ENCODE measurements at regions not wholly inside any gene's neighbourhood (a gene's known extent, or its start where the extent isn't known, plus 50 kb on each side); places are given as distances from the start of the nearest gene placed in this dataset.

- H3F3A ChIP-seq (ENCODE audit: insufficient read depth, low read depth) = no peaks in the 10 kb centered on the region
- no peak for DNase-seq
- H3K9me3 ChIP-seq (ENCODE audit: insufficient read depth, low read depth) = no peaks in the 10 kb centered on the region
- BruUV-seq (replicated peaks) = no TSS peak
- H3K27me3 ChIP-seq (ENCODE audit: insufficient read depth, low read depth) = no peaks in the 10 kb centered on the region
- H3K4me2 ChIP-seq = no peak overlapping the region
- no peaks in the 10 kb centered on the region for H3K9me2 ChIP-seq (ENCODE audit: insufficient read depth)
- TF ChIP-seq CTCF (conservative IDR thresholded peaks at IDR 0.05) = no peak
- no peak for TF ChIP-seq EZH2 (IDR thresholded peaks at IDR 0.05; ENCODE audit: low read depth)
- no peaks in the 10 kb centered on the region for H3K36me3 ChIP-seq (ENCODE audit: low read depth)
- POLR2A ChIA-PET (ENCODE audit: unreplicated experiment) = interaction anchor here (0.6 kb wide), 1 partner anchor 361 kb away, joined by 3 read pairs; no protein-coding TSS in a partner anchor
- CTCF ChIA-PET = no interaction called here
- no peak overlapping the region for H2AFZ ChIP-seq
- H3K4me1 ChIP-seq (replicated peaks; ENCODE audit: insufficient read depth) = no peaks in the 10 kb centered on the region
- H4K20me1 ChIP-seq (ENCODE audit: insufficient read depth) = no peaks in the 10 kb centered on the region
- H3K79me2 ChIP-seq (ENCODE audit: low read depth) = no peaks in the 10 kb centered on the region
- no peak overlapping the region for H3K27ac ChIP-seq
- H3K4me3 ChIP-seq = no peak overlapping the region
- intact Hi-C loops (cut with micrococcal nuclease; ENCODE audit: unreplicated experiment) = no loop called here
These were observed 154.1 kb upstream of the MMADHC start for GRCh38 chr2:149741646-149742045.

- Histone ChIP-seq H3K9me2 (ENCODE audit: insufficient read depth) (no peaks in the 10 kb centered on the region), H3K4me1 (replicated peaks; ENCODE audit: insufficient read depth) (no peaks in the 10 kb centered on the region), H3K27ac (no peak overlapping the region), H2AFZ (no peak overlapping the region), H3K36me3 (ENCODE audit: low read depth) (no peaks in the 10 kb centered on the region), H4K20me1 (ENCODE audit: insufficient read depth) (no peaks in the 10 kb centered on the region), H3K79me2 (ENCODE audit: low read depth) (no peaks in the 10 kb centered on the region), H3K4me2 (no peak overlapping the region), H3K4me3 (no peak overlapping the region), H3K27me3 (ENCODE audit: insufficient read depth, low read depth) (no peaks in the 10 kb centered on the region), H3K9me3 (ENCODE audit: insufficient read depth, low read depth) (no peaks in the 10 kb centered on the region), H3F3A (ENCODE audit: insufficient read depth, low read depth) (no peaks in the 10 kb centered on the region)
- intact Hi-C loops (cut with micrococcal nuclease; ENCODE audit: unreplicated experiment) = no loop called here
- no TSS peak for BruUV-seq (replicated peaks)
- CTCF ChIA-PET = no interaction called here
- TF ChIP-seq EZH2 (IDR thresholded peaks at IDR 0.05; ENCODE audit: low read depth) (no peak), CTCF (conservative IDR thresholded peaks at IDR 0.05) (no peak)
- DNase-seq = no peak
- POLR2A ChIA-PET (ENCODE audit: unreplicated experiment) = no interaction called here
These were observed 152.9 kb upstream of the MMADHC start for GRCh38 chr2:149740490-149740889.

GRCh38 chr2:149739883-149740265, 152.3 kb upstream of the MMADHC start:
- Histone ChIP-seq H2AFZ (no peak overlapping the region), H3K4me2 (no peak overlapping the region), H3K9me2 (ENCODE audit: insufficient read depth) (no peaks in the 10 kb centered on the region), H3K79me2 (ENCODE audit: low read depth) (no peaks in the 10 kb centered on the region), H3K27me3 (ENCODE audit: insufficient read depth, low read depth) (no peaks in the 10 kb centered on the region), H4K20me1 (ENCODE audit: insufficient read depth) (no peaks in the 10 kb centered on the region), H3K27ac (no peak overlapping the region), H3K9me3 (ENCODE audit: insufficient read depth, low read depth) (no peaks in the 10 kb centered on the region), H3K4me3 (no peak overlapping the region), H3K36me3 (ENCODE audit: low read depth) (no peaks in the 10 kb centered on the region), H3F3A (ENCODE audit: insufficient read depth, low read depth) (no peaks in the 10 kb centered on the region), H3K4me1 (replicated peaks; ENCODE audit: insufficient read depth) (no peaks in the 10 kb centered on the region)
- CTCF ChIA-PET = no interaction called here
- DNase-seq = no peak
- TF ChIP-seq EZH2 (IDR thresholded peaks at IDR 0.05; ENCODE audit: low read depth) (no peak), CTCF (conservative IDR thresholded peaks at IDR 0.05) (no peak)
- POLR2A ChIA-PET (ENCODE audit: unreplicated experiment) = no interaction called here
- no TSS peak for BruUV-seq (replicated peaks)
- intact Hi-C loops (cut with micrococcal nuclease; ENCODE audit: unreplicated experiment) = loop anchor here (10.0 kb wide), 1 partner anchor 745 kb away; the partner anchor contains the start of gene RND3

All from PC-9 (cell line).